HepG2 (cell line): ENCODE measurements at regions not wholly inside any gene's neighbourhood (a gene's known extent, or its start where the extent isn't known, plus 50 kb on each side); places are given as distances from the start of the nearest gene placed in this dataset.
A peak's percentile ranks its signal among the peaks of the same experiment; 100 is the strongest.

ENCODE experiments used
- ATAC-seq: fragments of 200-7000 bp; cut with Tn5 transposase; 3 replicates; pipeline ENCODE4 v1.9.1; 2020; ENCODE audit warnings: mild to moderate bottlenecking, moderate library complexity
- BruUV-seq: library from RNA; stranded (reverse); fragments of 400-500 nt; replicated peaks from 2 replicates; lab custom pipeline; 2021; lab: Mats Ljungman, UMichigan
- CTCF ChIA-PET: fragments of 300-600 bp; formaldehyde crosslinking; extraction: SDS; loops from one replicate; lab custom pipeline; 2021; ENCODE audit warnings: low total read pairs, inconsistent platforms, low intra/inter-chr PET ratio; lab: Yijun Ruan, JAX
- POLR2A ChIA-PET: fragments of 350-600 bp; sonication (Branson Sonifier 250); formaldehyde crosslinking; loops from one replicate; lab custom pipeline; 2020; ENCODE audit warnings: antibody characterized with exemption, inconsistent platforms; lab: Yijun Ruan, JAX
- DNase-seq: peaks from one replicate; pipeline ENCODE4 v3.0.0-alpha.2; 2015; ENCODE audit warnings: low spot score
- FAIRE-seq: peaks from 3 replicates; lab custom pipeline; 2011; peaks lifted over from hg19 to GRCh38; lab: Jason Lieb, UNC
- H2AFZ ChIP-seq: one replicate; pipeline ENCODE4 v1.6.1; 2011; ENCODE audit warnings: low read length, inconsistent platforms
- H3K27ac ChIP-seq: fragments of 300-600 bp; 3 replicates; pipeline ENCODE4 v1.8.0; 2011; ENCODE audit warnings: mixed run types, mild to moderate bottlenecking, mixed read lengths, low read length, inconsistent platforms; ENCODE audit not compliant: insufficient read depth; ENCODE audit errors: extremely low read length
- H3K27me3 ChIP-seq, 2 experiments: fragments of 200-600 bp in 1 of 2; 2 replicates in 1 of 2; 3 replicates in 1 of 2; pipeline versions ENCODE4 v1.6.0 to v1.8.0; 2011; ENCODE audit warnings: low read length in 2 of 2, mild to moderate bottlenecking in 2 of 2, moderate library complexity in 2 of 2, inconsistent platforms in 1 of 2; ENCODE audit not compliant: insufficient read depth in 2 of 2, control insufficient read depth in 1 of 2
- H3K36me3 ChIP-seq, 2 experiments: fragments of 200-600 bp in 1 of 2; replicated peaks in 1 of 2; 2 replicates in 1 of 2; 3 replicates in 1 of 2; pipeline versions ENCODE4 v1.5.1 to v1.8.0; 2011; ENCODE audit warnings: low read length in 2 of 2, inconsistent platforms in 1 of 2; ENCODE audit not compliant: insufficient read depth in 2 of 2, control insufficient read depth in 1 of 2
- H3K4me1 ChIP-seq: 2 replicates; pipeline ENCODE4 v1.5.1; 2012; ENCODE audit warnings: low read length, inconsistent platforms; ENCODE audit not compliant: insufficient read depth
- H3K4me2 ChIP-seq: 2 replicates; pipeline ENCODE4 v1.6.0; 2011; ENCODE audit warnings: low read depth, low read length, inconsistent platforms
- H3K4me3 ChIP-seq, 3 experiments: fragments of 200-600 bp in 1 of 3; sonication (generic), shearing (Covaris generic) in 1 of 3; replicated peaks in 1 of 3; 2 replicates each; pipeline ENCODE4 v1.5.1; 2011 to 2016; ENCODE audit warnings: low read length in 3 of 3, inconsistent platforms in 2 of 3, low read depth in 2 of 3, mild to moderate bottlenecking in 2 of 3, control low read depth in 1 of 3, mixed read lengths in 1 of 3; ENCODE audit not compliant: insufficient read depth in 1 of 3
- H3K79me2 ChIP-seq: one replicate; pipeline ENCODE4 v1.6.1; 2011; ENCODE audit warnings: low read length, inconsistent platforms; ENCODE audit not compliant: insufficient read depth
- H3K9ac ChIP-seq: 2 replicates; pipeline ENCODE4 v1.6.0; 2011; ENCODE audit warnings: mild to moderate bottlenecking, low read depth, low read length, inconsistent platforms; ENCODE audit not compliant: insufficient read depth
- H3K9me3 ChIP-seq: 2 replicates; pipeline ENCODE4 v1.5.1; 2012; ENCODE audit warnings: mild to moderate bottlenecking, low read length
- H4K20me1 ChIP-seq: 2 replicates; pipeline ENCODE4 v1.6.0; 2011; ENCODE audit warnings: inconsistent platforms, mild to moderate bottlenecking, low read length, moderate library complexity; ENCODE audit not compliant: insufficient read depth
- ARHGAP35 ChIP-seq: sonication (generic); formaldehyde crosslinking; IDR thresholded peaks from 2 replicates; pipeline ENCODE4 v1.9.0; 2022; ENCODE audit warnings: mild to moderate bottlenecking, inconsistent platforms, moderate library complexity, missing genetic modification reagents, borderline replicate concordance
- BRCA1 ChIP-seq: sonication (generic); formaldehyde crosslinking; IDR thresholded peaks from 2 replicates; pipeline ENCODE4 v1.4.0; 2020; ENCODE audit warnings: missing genetic modification reagents
- FOSL2 ChIP-seq: sonication (generic); formaldehyde crosslinking; IDR thresholded peaks from 2 replicates; pipeline ENCODE4 v1.4.0; 2020; ENCODE audit warnings: missing genetic modification reagents
- KLF16 ChIP-seq, 2 experiments: sonication (generic) in 1 of 2; formaldehyde crosslinking in 1 of 2; IDR thresholded peaks; 2 replicates each; pipeline versions ENCODE4 v1.6.1 to v1.8.0; 2016 to 2023; ENCODE audit warnings: missing genetic modification reagents in 2 of 2, missing compliant biosample characterization in 1 of 2
- MAFF ChIP-seq: IDR thresholded peaks from 2 replicates; pipeline ENCODE4 v1.6.1; 2011; ENCODE audit warnings: low read depth, low read length, improper control_type of control experiment
- MAFK ChIP-seq, 2 experiments: IDR thresholded peaks in 1 of 2; conservative IDR thresholded peaks in 1 of 2; 2 replicates each; pipeline ENCODE4 v1.6.1; 2011; ENCODE audit warnings: improper control_type of control experiment in 2 of 2, low read length in 2 of 2
- RBAK ChIP-seq: sonication (generic); formaldehyde crosslinking; IDR thresholded peaks from 2 replicates; pipeline ENCODE4 v1.5.1; 2020; ENCODE audit warnings: mild to moderate bottlenecking, missing genetic modification reagents
- SRY ChIP-seq: sonication (generic); formaldehyde crosslinking; IDR thresholded peaks from 2 replicates; pipeline ENCODE4 v1.8.0; 2022; ENCODE audit warnings: mild to moderate bottlenecking, missing genetic modification reagents
- TCF7L2 ChIP-seq: IDR thresholded peaks from 2 replicates; pipeline ENCODE4 v1.6.1; 2011; ENCODE audit warnings: mild to moderate bottlenecking, low read depth, low read length, moderate library complexity
- TRIM24 ChIP-seq: sonication (generic); formaldehyde crosslinking; IDR thresholded peaks from 2 replicates; pipeline ENCODE4 v1.8.0; 2022; ENCODE audit warnings: mild to moderate bottlenecking, missing genetic modification reagents
- ZBTB42 ChIP-seq: sonication (generic); formaldehyde crosslinking; IDR thresholded peaks from 2 replicates; pipeline ENCODE4 v1.5.0; 2020; ENCODE audit warnings: mild to moderate bottlenecking, missing genetic modification reagents
- WGBS: methylation state at CpG from one replicate; pipeline ENCODE4 v1.1.6; 2017; ENCODE audit warnings: low lambda C conversion rate; 5-methylcytosine and 5-hydroxymethylcytosine counted together
- in situ Hi-C: cut with HindIII; loops from 2 replicates; pipeline ENCODE4 v1.10.0; 2017; ENCODE audit warnings: low pct_unique_long_range_greater_than_20kb; ENCODE audit not compliant: extremely low pct_ligation_motif_present
- intact Hi-C: fragments of 100-400 bp; cut with micrococcal nuclease; formaldehyde crosslinking; loops from one replicate; pipeline ENCODE4 v1.10.0; 2022; ENCODE audit not compliant: unreplicated experiment
- TF ChIP-seq, protein P1 (sequence below): IDR thresholded peaks from 2 replicates; pipeline ENCODE4 v1.6.1; 2016; ENCODE audit warnings: missing biosample characterization, missing genetic modification reagents, low read depth
- TF ChIP-seq, protein P2 (sequence below): sonication (generic); formaldehyde crosslinking; IDR thresholded peaks from 2 replicates; pipeline ENCODE4 v1.5.1; 2020; ENCODE audit warnings: mild to moderate bottlenecking, missing genetic modification reagents
- TF ChIP-seq, protein P3 (sequence below): sonication (generic); formaldehyde crosslinking; IDR thresholded peaks from 2 replicates; pipeline ENCODE4 v1.4.0; 2020; ENCODE audit warnings: missing genetic modification reagents

DNA sequence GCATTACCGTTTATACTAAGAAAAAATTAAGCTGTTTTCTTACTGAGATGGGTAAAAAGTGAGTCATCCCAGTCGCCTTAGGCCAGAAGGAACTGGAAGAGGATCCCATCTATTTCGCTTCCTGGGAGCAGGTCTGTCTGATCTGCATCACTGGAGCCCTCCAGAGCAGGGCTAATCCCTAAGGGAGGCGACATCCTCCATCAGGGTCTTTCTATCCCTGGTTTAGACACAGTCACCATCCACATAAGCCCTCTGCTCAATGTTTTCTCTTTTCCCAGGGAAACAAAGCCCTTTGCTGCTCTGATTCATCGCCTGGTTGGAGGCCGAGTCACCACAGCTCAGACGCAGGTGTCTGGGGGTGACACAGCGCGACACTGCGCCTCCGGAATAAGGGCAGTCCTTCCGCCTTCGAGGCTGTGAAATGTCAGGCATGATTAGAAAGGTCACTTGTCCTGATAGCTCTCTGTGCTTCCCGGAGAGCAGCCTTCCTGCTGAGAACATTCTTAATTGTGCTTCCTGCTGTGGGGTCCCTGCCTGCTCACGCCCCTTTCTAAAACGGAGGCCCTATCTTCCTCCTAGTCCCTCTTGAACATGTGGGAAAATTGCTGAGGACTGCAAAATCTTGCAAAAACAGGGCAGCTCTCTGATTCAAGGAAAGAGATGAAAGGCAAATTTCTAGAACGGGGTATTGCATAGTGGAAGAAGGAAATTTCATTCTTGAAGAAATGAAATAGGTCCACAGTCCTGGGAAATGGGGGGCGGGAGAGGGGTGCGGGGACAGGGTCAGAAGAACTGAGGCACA, 56.3 kb downstream of the MARCHF4 start:
- no peak for DNase-seq

More for the DNA sequence above, 56.3 kb downstream of the MARCHF4 start:
- peaks cover 6 to 45% of the 10 kb centered on the region in 2 experiments for H3K27me3 ChIP-seq
- peak overlapping the region; percentile 21; the same call in 1 of the 2 replicates for H3K4me2 ChIP-seq
- no peaks in the 10 kb centered on the region for H3K9me3 ChIP-seq
- WGBS: 4% methylated on average over 19 of the region's 19 CpGs
- no peak overlapping the region for H3K27ac ChIP-seq
- BruUV-seq: no TSS peak
- H4K20me1 ChIP-seq: no peaks in the 10 kb centered on the region
- ChIA-PET POLR2A (no interaction called here), CTCF (no interaction called here)
- in situ Hi-C loops (no loop called here), intact Hi-C loops (no loop called here)
- ATAC-seq (peak; percentile 69), FAIRE-seq (no peak)
- H3K79me2 ChIP-seq: no peaks in the 10 kb centered on the region
- no peaks in the 10 kb centered on the region for H3K36me3 ChIP-seq
- no peaks in the 10 kb centered on the region for H3K4me1 ChIP-seq
- H2AFZ ChIP-seq: no peak overlapping the region
- no peak overlapping the region for H3K9ac ChIP-seq
- H3K4me3 ChIP-seq: no peak overlapping the region
- no peak for TF ChIP-seq KLF16 (CRISPR knock-in tag; IDR thresholded peaks at IDR 0.05)
- TF ChIP-seq, protein P1, sequence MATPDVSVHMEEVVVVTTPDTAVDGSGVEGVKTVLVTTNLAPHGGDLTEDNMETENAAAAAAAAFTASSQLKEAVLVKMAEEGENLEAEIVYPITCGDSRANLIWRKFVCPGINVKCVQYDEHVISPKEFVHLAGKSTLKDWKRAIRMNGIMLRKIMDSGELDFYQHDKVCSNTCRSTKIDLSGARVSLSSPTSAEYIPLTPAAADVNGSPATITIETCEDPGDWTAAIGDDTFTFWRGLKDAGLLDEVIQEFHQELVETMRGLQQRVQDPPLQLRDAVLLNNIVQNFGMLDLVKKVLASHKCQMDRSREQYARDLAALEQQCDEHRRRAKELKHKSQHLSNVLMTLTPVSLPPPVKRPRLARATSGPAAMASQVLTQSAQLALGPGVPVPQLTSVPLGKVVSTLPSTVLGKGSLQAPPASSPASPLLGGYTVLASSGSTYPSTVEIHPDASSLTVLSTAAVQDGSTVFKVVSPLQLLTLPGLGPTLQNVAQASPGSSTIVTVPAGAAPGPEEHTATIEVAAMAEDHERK (CRISPR knock-in tag): no peak
- no peak for TF ChIP-seq TCF7L2
- TF ChIP-seq RBAK (CRISPR knock-in tag): no peak
- TF ChIP-seq, protein P2, sequence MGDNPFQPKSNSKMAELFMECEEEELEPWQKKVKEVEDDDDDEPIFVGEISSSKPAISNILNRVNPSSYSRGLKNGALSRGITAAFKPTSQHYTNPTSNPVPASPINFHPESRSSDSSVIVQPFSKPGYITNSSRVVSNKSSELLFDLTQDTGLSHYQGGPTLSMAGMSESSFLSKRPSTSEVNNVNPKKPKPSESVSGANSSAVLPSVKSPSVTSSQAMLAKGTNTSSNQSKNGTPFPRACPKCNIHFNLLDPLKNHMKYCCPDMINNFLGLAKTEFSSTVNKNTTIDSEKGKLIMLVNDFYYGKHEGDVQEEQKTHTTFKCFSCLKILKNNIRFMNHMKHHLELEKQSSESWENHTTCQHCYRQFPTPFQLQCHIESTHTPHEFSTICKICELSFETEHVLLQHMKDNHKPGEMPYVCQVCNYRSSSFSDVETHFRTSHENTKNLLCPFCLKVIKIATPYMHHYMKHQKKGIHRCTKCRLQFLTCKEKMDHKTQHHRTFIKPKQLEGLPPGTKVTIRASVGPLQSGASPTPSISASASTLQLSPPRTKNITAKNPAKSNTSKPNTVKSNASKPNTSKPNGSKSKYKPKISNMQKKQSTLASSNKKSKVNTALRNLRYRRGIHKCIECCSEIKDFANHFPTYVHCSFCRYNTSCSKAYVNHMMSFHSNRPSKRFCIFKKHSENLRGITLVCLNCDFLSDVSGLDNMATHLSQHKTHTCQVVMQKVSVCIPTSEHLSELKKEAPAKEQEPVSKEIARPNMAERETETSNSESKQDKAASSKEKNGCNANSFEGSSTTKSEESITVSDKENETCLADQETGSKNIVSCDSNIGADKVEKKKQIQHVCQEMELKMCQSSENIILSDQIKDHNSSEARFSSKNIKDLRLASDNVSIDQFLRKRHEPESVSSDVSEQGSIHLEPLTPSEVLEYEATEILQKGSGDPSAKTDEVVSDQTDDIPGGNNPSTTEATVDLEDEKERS (CRISPR knock-in tag): no peak
- TF ChIP-seq SRY (CRISPR knock-in tag): no peak
- TF ChIP-seq TRIM24 (CRISPR knock-in tag): no peak
- TF ChIP-seq ARHGAP35 (CRISPR knock-in tag): no peak
- no peak for TF ChIP-seq ZBTB42
- no peak for TF ChIP-seq BRCA1
- TF ChIP-seq, protein P3, sequence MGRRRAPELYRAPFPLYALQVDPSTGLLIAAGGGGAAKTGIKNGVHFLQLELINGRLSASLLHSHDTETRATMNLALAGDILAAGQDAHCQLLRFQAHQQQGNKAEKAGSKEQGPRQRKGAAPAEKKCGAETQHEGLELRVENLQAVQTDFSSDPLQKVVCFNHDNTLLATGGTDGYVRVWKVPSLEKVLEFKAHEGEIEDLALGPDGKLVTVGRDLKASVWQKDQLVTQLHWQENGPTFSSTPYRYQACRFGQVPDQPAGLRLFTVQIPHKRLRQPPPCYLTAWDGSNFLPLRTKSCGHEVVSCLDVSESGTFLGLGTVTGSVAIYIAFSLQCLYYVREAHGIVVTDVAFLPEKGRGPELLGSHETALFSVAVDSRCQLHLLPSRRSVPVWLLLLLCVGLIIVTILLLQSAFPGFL (CRISPR knock-in tag): no peak
- TF ChIP-seq FOSL2 (CRISPR knock-in tag): 0 out of 2 replicates have a peak, but pooled peaks have one; percentile 14
- peak; percentile 94 for TF ChIP-seq MAFF
- peak; percentile 96 for TF ChIP-seq MAFK (conservative IDR thresholded peaks at IDR 0.05 in 1 of 2, IDR thresholded peaks at IDR 0.05 in 1 of 2; ENCODE audit: low read length in 2 of 2)
